Gastrocnemius medialis (tissue), 4 donors: ENCODE measurements at regions not wholly inside any gene's neighbourhood (a gene's known extent, or its start where the extent isn't known, plus 50 kb on each side); places are given as distances from the start of the nearest gene placed in this dataset.

Source experiments
- ATAC-seq, 2 donors: fragments of 150-250 bp; one replicate each; pipeline ENCODE4 v1.9.1; 2016
- DNase-seq, 2 donors: peaks; one replicate each; pipeline ENCODE4 v3.0.0-alpha.2; 2019
- H3K27ac ChIP-seq, 4 donors: fragments of 200-600 bp; sonication (generic); 1 replicate in 1 of 4; 2 replicates in 3 of 4; pipeline ENCODE4 v1.5.1; 2016 to 2018; ENCODE audit warnings: mild to moderate bottlenecking in 2 of 4, moderate library complexity in 1 of 4
- H3K27me3 ChIP-seq, 3 donors: fragments of 200-600 bp; sonication (generic) in 2 of 3; 1 replicate in 1 of 3; 2 replicates in 2 of 3; pipeline versions ENCODE4 v1.5.1 to v1.6.0; 2016 to 2019; ENCODE audit warnings: mild to moderate bottlenecking in 1 of 3, moderate library complexity in 1 of 3
- H3K36me3 ChIP-seq, 2 donors: fragments of 200-600 bp; sonication (generic) in 1 of 2; one replicate each; pipeline ENCODE4 v1.5.1; 2017 to 2018
- H3K4me1 ChIP-seq, 2 donors: fragments of 200-600 bp; sonication (generic) in 1 of 2; one replicate each; pipeline ENCODE4 v1.5.1; 2016 to 2017; ENCODE audit warnings: mild to moderate bottlenecking in 2 of 2
- H3K4me3 ChIP-seq, 4 donors: fragments of 200-600 bp; sonication (generic) in 3 of 4; 1 replicate in 1 of 4; 2 replicates in 3 of 4; pipeline ENCODE4 v1.5.1; 2016 to 2019; ENCODE audit warnings: mild to moderate bottlenecking in 2 of 4
- H3K9me3 ChIP-seq, 3 donors: fragments of 200-600 bp; sonication (generic) in 2 of 3; 1 replicate in 1 of 3; 2 replicates in 2 of 3; pipeline ENCODE4 v1.5.1; 2016 to 2019
- CTCF ChIP-seq, 5 experiments: fragments of 450-650 bp in 3 of 5; fragments of 200-600 bp in 2 of 5; sonication (generic) in 2 of 5; IDR thresholded peaks in 4 of 5; conservative IDR thresholded peaks in 1 of 5; 1 replicate in 4 of 5; 2 replicates in 1 of 5; pipeline ENCODE4 v1.5.1; 2016 to 2019; ENCODE audit warnings: antibody characterized with exemption in 5 of 5, mild to moderate bottlenecking in 3 of 5, moderate library complexity in 3 of 5
- POLR2A ChIP-seq, 2 donors: fragments of 450-650 bp; IDR thresholded peaks; one replicate each; pipeline ENCODE4 v1.6.1; 2017; ENCODE audit warnings: antibody characterized with exemption in 2 of 2, mild to moderate bottlenecking in 2 of 2, moderate library complexity in 2 of 2
- in situ Hi-C, 4 donors: fragments of 200-750 bp; cut with MboI; loops; one replicate each; pipeline versions ENCODE4 v1.15.0 to v1.8.0; 2017; ENCODE audit warnings: low sequenced_read_pairs in 4 of 4
- intact Hi-C: fragments of 100-400 bp; cut with DNase I; formaldehyde crosslinking; loops from one replicate; pipeline ENCODE4 v1.15.1; 2023; ENCODE audit warnings: low total_unique reads

- H3K27ac ChIP-seq = no peak overlapping the region
- no peaks in the 10 kb centered on the region for H3K36me3 ChIP-seq
- in situ Hi-C loops = no loop called here
- H3K9me3 ChIP-seq = no peaks in the 10 kb centered on the region
- no peak for DNase-seq
- no peak for TF ChIP-seq CTCF (IDR thresholded peaks at IDR 0.05 in 4 of 5, conservative IDR thresholded peaks at IDR 0.05 in 1 of 5)
- no peak for TF ChIP-seq POLR2A (IDR thresholded peaks at IDR 0.05)
- no peaks in the 10 kb centered on the region for H3K27me3 ChIP-seq
- no peak for ATAC-seq
- intact Hi-C loops = no loop called here
- no peak overlapping the region for H3K4me3 ChIP-seq
- H3K4me1 ChIP-seq = no peaks in the 10 kb centered on the region
Observed at GRCh38 chr12:24297516-24297915, 348.0 kb upstream of the SOX5 start.

- no peaks in the 10 kb centered on the region for H3K27me3 ChIP-seq
- intact Hi-C loops = no loop called here
- H3K4me3 ChIP-seq = no peak overlapping the region
- no peak for ATAC-seq
- no peaks in the 10 kb centered on the region for H3K9me3 ChIP-seq
- no peaks in the 10 kb centered on the region for H3K36me3 ChIP-seq
- TF ChIP-seq POLR2A (IDR thresholded peaks at IDR 0.05) (no peak), CTCF (IDR thresholded peaks at IDR 0.05 in 4 of 5, conservative IDR thresholded peaks at IDR 0.05 in 1 of 5) (no peak)
- in situ Hi-C loops = no loop called here
- no peaks in the 10 kb centered on the region for H3K4me1 ChIP-seq
- no peak overlapping the region for H3K27ac ChIP-seq
- DNase-seq = no peak
Observed at GRCh38 chr12:24293549-24293948, 344.1 kb upstream of the SOX5 start.

GRCh38 chr12:24287963-24288362 is 338.5 kb upstream of the SOX5 start:
- no peaks in the 10 kb centered on the region for H3K4me1 ChIP-seq
- in situ Hi-C loops (no loop called here), intact Hi-C loops (no loop called here)
- no peak overlapping the region for H3K27ac ChIP-seq
- DNase-seq (no peak), ATAC-seq (no peak)
- H3K27me3 ChIP-seq = no peaks in the 10 kb centered on the region
- no peaks in the 10 kb centered on the region for H3K9me3 ChIP-seq
- H3K4me3 ChIP-seq = no peak overlapping the region
- no peak for TF ChIP-seq CTCF (IDR thresholded peaks at IDR 0.05 in 4 of 5, conservative IDR thresholded peaks at IDR 0.05 in 1 of 5)
- no peak for TF ChIP-seq POLR2A (IDR thresholded peaks at IDR 0.05)
- no peaks in the 10 kb centered on the region for H3K36me3 ChIP-seq

- DNase-seq (no peak), ATAC-seq (no peak)
- H3K27me3 ChIP-seq = no peaks in the 10 kb centered on the region
- H3K9me3 ChIP-seq = no peaks in the 10 kb centered on the region
- H3K4me3 ChIP-seq = no peak overlapping the region
- no peak overlapping the region for H3K27ac ChIP-seq
- in situ Hi-C loops (no loop called here), intact Hi-C loops (no loop called here)
- no peaks in the 10 kb centered on the region for H3K4me1 ChIP-seq
- H3K36me3 ChIP-seq = no peaks in the 10 kb centered on the region
- no peak for TF ChIP-seq POLR2A (IDR thresholded peaks at IDR 0.05)
- TF ChIP-seq CTCF (IDR thresholded peaks at IDR 0.05 in 4 of 5, conservative IDR thresholded peaks at IDR 0.05 in 1 of 5) = no peak
Observed at GRCh38 chr12:24285448-24285847, 336.0 kb upstream of the SOX5 start.

GRCh38 chr12:24281341-24281740 is 331.9 kb upstream of the SOX5 start:
- Histone ChIP-seq H3K4me1 (no peaks in the 10 kb centered on the region), H3K4me3 (no peak overlapping the region), H3K36me3 (no peaks in the 10 kb centered on the region), H3K9me3 (no peaks in the 10 kb centered on the region), H3K27ac (no peak overlapping the region), H3K27me3 (no peaks in the 10 kb centered on the region)
- TF ChIP-seq POLR2A (IDR thresholded peaks at IDR 0.05) = no peak
- no peak for TF ChIP-seq CTCF (IDR thresholded peaks at IDR 0.05 in 4 of 5, conservative IDR thresholded peaks at IDR 0.05 in 1 of 5)
- ATAC-seq (no peak), DNase-seq (no peak)
- in situ Hi-C loops (no loop called here), intact Hi-C loops (no loop called here)
